ENCODE measurements at regions not wholly inside any gene's neighbourhood (a gene's known extent, or its start where the extent isn't known, plus 50 kb on each side); places are given as distances from the start of the nearest gene placed in this dataset.

DNA sequence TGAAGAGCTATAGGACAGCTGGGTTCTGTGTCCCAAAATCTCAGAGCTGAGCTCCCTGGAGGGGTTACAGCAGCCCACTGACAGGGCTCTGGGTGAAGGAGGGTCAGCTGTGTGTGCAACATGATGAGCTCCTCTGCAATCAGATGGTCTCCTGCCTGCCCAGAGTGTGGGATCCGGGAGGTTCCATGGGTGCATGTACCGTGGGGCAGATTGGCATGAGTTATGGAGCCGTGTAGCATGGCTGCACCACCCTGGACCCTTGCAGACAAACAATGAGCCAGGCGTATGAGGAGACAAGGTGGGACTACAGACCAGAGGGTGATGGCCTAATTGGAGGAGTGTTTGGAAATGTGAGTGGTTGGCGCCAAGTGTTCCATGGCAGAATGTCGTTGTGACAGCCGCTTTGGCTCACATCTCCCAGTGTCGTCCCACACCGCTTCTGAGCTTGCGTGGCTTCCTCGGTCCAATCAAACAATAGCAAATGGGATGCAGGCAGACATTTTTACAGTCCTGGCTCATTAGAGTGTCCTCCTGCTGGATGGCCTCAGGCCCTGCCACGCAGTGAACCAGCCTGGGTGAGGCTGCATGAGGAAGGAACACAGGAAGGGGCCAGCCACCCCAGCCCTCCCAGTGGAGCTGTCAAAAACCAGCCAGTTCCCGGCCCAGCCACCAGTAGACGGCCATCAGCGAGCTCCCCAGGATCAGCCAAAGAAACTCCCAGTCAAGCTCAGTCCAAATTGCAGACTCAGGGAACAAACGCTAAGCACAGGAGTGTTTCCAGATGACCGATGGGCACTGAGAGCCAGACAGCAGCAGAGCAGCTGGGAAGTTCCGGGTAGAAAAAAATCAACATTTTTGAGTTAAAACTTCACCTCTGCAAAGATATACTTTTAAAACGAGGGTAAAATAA, 1066.9 kb downstream of the BRD1 start:
- no TSS peak for BruUV-seq (replicated peaks)
- POLR2A ChIA-PET = no interaction called here

DNA sequence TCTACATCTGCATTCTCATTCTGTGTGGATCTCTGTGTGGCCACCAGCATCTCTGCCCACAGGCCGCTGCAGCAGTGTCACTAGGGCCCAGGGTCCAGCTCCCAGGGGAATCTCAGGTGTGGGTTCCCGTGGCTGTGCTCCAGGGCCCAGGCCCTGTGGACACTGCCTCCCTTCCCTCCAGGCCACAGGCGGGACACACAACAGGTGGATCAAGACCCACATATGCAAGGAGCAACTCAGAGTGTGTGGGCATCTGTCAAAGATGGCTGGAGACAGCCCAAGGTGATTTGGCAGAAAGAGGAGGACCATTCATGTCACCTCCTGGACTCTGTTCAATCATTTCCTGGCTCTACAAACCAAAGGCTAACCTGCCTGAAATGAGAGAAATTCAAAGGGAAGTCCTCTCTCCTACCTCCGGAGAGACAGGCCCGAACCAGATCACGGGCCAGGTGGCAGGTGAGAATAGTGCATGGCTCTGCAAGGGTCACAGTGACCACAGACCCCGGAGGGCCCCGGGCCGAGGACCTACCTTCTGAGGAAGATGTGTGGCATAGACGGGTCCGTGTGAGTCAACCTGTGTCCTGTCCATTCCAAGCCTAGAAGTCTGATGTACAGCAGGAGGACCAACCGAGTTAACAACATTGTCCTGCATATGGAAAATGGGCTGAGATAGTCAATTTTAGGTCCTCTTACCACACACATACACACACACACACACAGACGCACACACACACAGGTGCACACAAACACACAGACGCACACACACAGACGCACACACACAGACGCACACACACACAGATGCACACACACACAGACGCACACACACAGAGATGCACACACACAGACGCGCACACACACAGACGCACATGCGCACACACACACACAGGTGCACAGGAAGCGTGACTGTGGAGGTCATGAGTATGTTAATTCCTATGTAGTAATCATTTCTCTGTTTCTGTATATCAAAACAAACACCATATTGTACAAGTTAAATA, 1068.5 kb downstream of the BRD1 start:
- H4K20me1 ChIP-seq (ENCODE audit: insufficient read depth) = no peaks in the 10 kb centered on the region
- no peaks in the 10 kb centered on the region for H3K79me2 ChIP-seq (ENCODE audit: insufficient read depth, low read length)
- no peak overlapping the region for H3K27ac ChIP-seq (ENCODE audit: low read depth, low read length)
- ChIA-PET CTCF (no interaction called here), POLR2A (no interaction called here), RAD21 (ENCODE audit: low non-redundant PET in 1 of 2, low total read pairs in 2 of 2, uncharacterized antibody in 2 of 2, unreplicated experiment in 2 of 2) (no interaction called here)
- no peak for TF ChIP-seq SP1 (IDR thresholded peaks at IDR 0.05; ENCODE audit: low read depth)
- no peak for TF ChIP-seq JUND (IDR thresholded peaks at IDR 0.05)
- no peak for TF ChIP-seq POLR2AphosphoS5 (IDR thresholded peaks at IDR 0.05; ENCODE audit: low read depth, low read length)
- TF ChIP-seq SRF (IDR thresholded peaks at IDR 0.05; ENCODE audit: low read depth) = no peak
- TF ChIP-seq CBX3 (IDR thresholded peaks at IDR 0.05; ENCODE audit: low read depth) = no peak
- TF ChIP-seq, protein P1, sequence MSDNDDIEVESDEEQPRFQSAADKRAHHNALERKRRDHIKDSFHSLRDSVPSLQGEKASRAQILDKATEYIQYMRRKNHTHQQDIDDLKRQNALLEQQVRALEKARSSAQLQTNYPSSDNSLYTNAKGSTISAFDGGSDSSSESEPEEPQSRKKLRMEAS (IDR thresholded peaks at IDR 0.05) = no peak
- no peak for TF ChIP-seq EZH2phosphoT487 (IDR thresholded peaks at IDR 0.05; ENCODE audit: borderline replicate concordance)
- TF ChIP-seq SIN3A (IDR thresholded peaks at IDR 0.05; ENCODE audit: low read depth) = no peak
- no peak for TF ChIP-seq ELF1 (IDR thresholded peaks at IDR 0.05; ENCODE audit: borderline replicate concordance, low read depth)
- no peak for TF ChIP-seq ZNF274 (IDR thresholded peaks at IDR 0.05; ENCODE audit: low read depth, low read length)
- no peak for DNase-seq (ENCODE audit: low read depth, low spot score)
- H2AFZ ChIP-seq (ENCODE audit: low read depth, low read length, poor library complexity, severe bottlenecking) = no peak overlapping the region
- 0 out of 2 replicates have a peak, but pooled peaks cover 7% of the 10 kb centered on the region for H3K27me3 ChIP-seq (ENCODE audit: insufficient read depth, low read length)
- H3K4me3 ChIP-seq (replicated peaks in 1 of 2; ENCODE audit: low read depth in 1 of 2, low read length in 2 of 2) = no peak overlapping the region
- H3K36me3 ChIP-seq (ENCODE audit: control insufficient read depth in 1 of 2, insufficient read depth in 2 of 2, low read length in 2 of 2) = no peaks in the 10 kb centered on the region
- H3K4me1 ChIP-seq (ENCODE audit: control insufficient read depth in 1 of 2, insufficient read depth in 2 of 2, low read length in 2 of 2) = no peaks in the 10 kb centered on the region
- BruUV-seq (replicated peaks) = no TSS peak
- ATAC-seq = no peak
- no peak overlapping the region for H3K4me2 ChIP-seq (ENCODE audit: low read length)
- H3K9ac ChIP-seq (ENCODE audit: low read length) = no peak overlapping the region
- intact Hi-C loops (cut with micrococcal nuclease) = no loop called here
- H3K9me2 ChIP-seq (ENCODE audit: insufficient read depth) = no peaks in the 10 kb centered on the region
- no peaks in the 10 kb centered on the region for H3K9me3 ChIP-seq (ENCODE audit: control insufficient read depth in 1 of 2, insufficient read depth in 1 of 2, low read depth in 1 of 2, low read length in 2 of 2)

More for the DNA sequence above, 1066.9 kb downstream of the BRD1 start:
- intact Hi-C loops (cut with micrococcal nuclease) = loop anchor here (10.0 kb wide), 1 partner anchor 554 kb away; no protein-coding TSS in a partner anchor
- Histone ChIP-seq H3K4me2 (ENCODE audit: low read length) (no peak overlapping the region), H4K20me1 (ENCODE audit: insufficient read depth) (no peaks in the 10 kb centered on the region), H3K9ac (ENCODE audit: low read length) (no peak overlapping the region), H3K27me3 (ENCODE audit: insufficient read depth, low read length) (0 out of 2 replicates have a peak, but pooled peaks cover 7% of the 10 kb centered on the region), H3K36me3 (ENCODE audit: control insufficient read depth in 1 of 2, insufficient read depth in 2 of 2, low read length in 2 of 2) (no peaks in the 10 kb centered on the region), H3K4me3 (replicated peaks in 1 of 2; ENCODE audit: low read depth in 1 of 2, low read length in 2 of 2) (no peak overlapping the region), H3K9me2 (ENCODE audit: insufficient read depth) (no peaks in the 10 kb centered on the region), H3K79me2 (ENCODE audit: insufficient read depth, low read length) (no peaks in the 10 kb centered on the region), H3K27ac (ENCODE audit: low read depth, low read length) (no peak overlapping the region), H3K4me1 (ENCODE audit: control insufficient read depth in 1 of 2, insufficient read depth in 2 of 2, low read length in 2 of 2) (no peaks in the 10 kb centered on the region), H2AFZ (ENCODE audit: low read depth, low read length, poor library complexity, severe bottlenecking) (no peak overlapping the region), H3K9me3 (ENCODE audit: control insufficient read depth in 1 of 2, insufficient read depth in 1 of 2, low read depth in 1 of 2, low read length in 2 of 2) (no peaks in the 10 kb centered on the region)
- ChIA-PET CTCF (no interaction called here), RAD21 (ENCODE audit: low non-redundant PET in 1 of 2, low total read pairs in 2 of 2, uncharacterized antibody in 2 of 2, unreplicated experiment in 2 of 2) (no interaction called here)
- ATAC-seq = no peak
- TF ChIP-seq ELF1 (IDR thresholded peaks at IDR 0.05; ENCODE audit: borderline replicate concordance, low read depth) = no peak
- no peak for TF ChIP-seq JUND (IDR thresholded peaks at IDR 0.05)
- TF ChIP-seq ZFX (IDR thresholded peaks at IDR 0.05) = no peak
- TF ChIP-seq POLR2A (IDR thresholded peaks at IDR 0.05; ENCODE audit: borderline replicate concordance, extremely low read depth, insufficient read depth, insufficient read length) = no peak
- TF ChIP-seq EZH2 (IDR thresholded peaks at IDR 0.05) = no peak
- TF ChIP-seq, protein P1 (IDR thresholded peaks at IDR 0.05) = no peak
- no peak for TF ChIP-seq EZH2phosphoT487 (IDR thresholded peaks at IDR 0.05; ENCODE audit: borderline replicate concordance)
- TF ChIP-seq YY1 (IDR thresholded peaks at IDR 0.05; ENCODE audit: extremely low read depth, insufficient replicate concordance, low read depth, low read length) = no peak
- no peak for TF ChIP-seq SIN3A (IDR thresholded peaks at IDR 0.05; ENCODE audit: low read depth)
- no peak for DNase-seq (ENCODE audit: low read depth, low spot score)
